Esophagus squamous epithelium (tissue), 5 donors: ENCODE measurements at regions not wholly inside any gene's neighbourhood (a gene's known extent, or its start where the extent isn't known, plus 50 kb on each side); places are given as distances from the start of the nearest gene placed in this dataset.

Source experiments
- DNase-seq: peaks from one replicate; lab custom pipeline; 2025; lab: John Stamatoyannopoulos, UW
- H3K27ac ChIP-seq, 4 donors: fragments of 200-600 bp; sonication (generic); one replicate each; pipeline ENCODE4 v1.5.1; 2016 to 2019; ENCODE audit warnings: mild to moderate bottlenecking in 1 of 4
- H3K27me3 ChIP-seq, 4 donors: fragments of 200-600 bp; sonication (generic); 1 replicate in 3 of 4; 2 replicates in 1 of 4; pipeline versions ENCODE4 v1.5.1 to v1.6.0; 2017 to 2021; ENCODE audit warnings: antibody characterized with exemption in 1 of 4
- H3K36me3 ChIP-seq, 3 donors: fragments of 200-600 bp; sonication (generic); one replicate each; pipeline ENCODE4 v1.5.1; 2016 to 2019
- H3K4me1 ChIP-seq, 3 donors: fragments of 200-600 bp; sonication (generic); one replicate each; pipeline ENCODE4 v1.5.1; 2017 to 2019
- H3K4me3 ChIP-seq, 4 donors: fragments of 200-600 bp; sonication (generic); 1 replicate in 3 of 4; 2 replicates in 1 of 4; pipeline ENCODE4 v1.5.1; 2016 to 2019; ENCODE audit warnings: mild to moderate bottlenecking in 2 of 4, moderate library complexity in 1 of 4
- H3K9me3 ChIP-seq, 3 donors: fragments of 200-600 bp; sonication (generic); one replicate each; pipeline ENCODE4 v1.5.1; 2016 to 2019
- CTCF ChIP-seq, 6 experiments: fragments of 450-650 bp in 4 of 6; fragments of 200-600 bp in 2 of 6; sonication (generic) in 2 of 6; IDR thresholded peaks; one replicate each; pipeline ENCODE4 v1.5.1; 2016 to 2019; ENCODE audit warnings: antibody characterized with exemption in 6 of 6, mild to moderate bottlenecking in 4 of 6, moderate library complexity in 4 of 6
- POLR2A ChIP-seq, 4 donors: fragments of 450-650 bp; IDR thresholded peaks; one replicate each; pipeline ENCODE4 v1.6.1; 2017; ENCODE audit warnings: antibody characterized with exemption in 4 of 4, mild to moderate bottlenecking in 4 of 4, moderate library complexity in 3 of 4
- WGBS, 2 donors: methylation state at CpG; one replicate each; pipeline ENCODE4 v1.1.5; 2018; 5-methylcytosine and 5-hydroxymethylcytosine counted together
- intact Hi-C: fragments of 100-400 bp; cut with DNase I; formaldehyde crosslinking; loops from one replicate; pipeline ENCODE4 v1.15.0; 2022
- donor health status: DM: yes; HTN: yes; CAD: no.

DNA sequence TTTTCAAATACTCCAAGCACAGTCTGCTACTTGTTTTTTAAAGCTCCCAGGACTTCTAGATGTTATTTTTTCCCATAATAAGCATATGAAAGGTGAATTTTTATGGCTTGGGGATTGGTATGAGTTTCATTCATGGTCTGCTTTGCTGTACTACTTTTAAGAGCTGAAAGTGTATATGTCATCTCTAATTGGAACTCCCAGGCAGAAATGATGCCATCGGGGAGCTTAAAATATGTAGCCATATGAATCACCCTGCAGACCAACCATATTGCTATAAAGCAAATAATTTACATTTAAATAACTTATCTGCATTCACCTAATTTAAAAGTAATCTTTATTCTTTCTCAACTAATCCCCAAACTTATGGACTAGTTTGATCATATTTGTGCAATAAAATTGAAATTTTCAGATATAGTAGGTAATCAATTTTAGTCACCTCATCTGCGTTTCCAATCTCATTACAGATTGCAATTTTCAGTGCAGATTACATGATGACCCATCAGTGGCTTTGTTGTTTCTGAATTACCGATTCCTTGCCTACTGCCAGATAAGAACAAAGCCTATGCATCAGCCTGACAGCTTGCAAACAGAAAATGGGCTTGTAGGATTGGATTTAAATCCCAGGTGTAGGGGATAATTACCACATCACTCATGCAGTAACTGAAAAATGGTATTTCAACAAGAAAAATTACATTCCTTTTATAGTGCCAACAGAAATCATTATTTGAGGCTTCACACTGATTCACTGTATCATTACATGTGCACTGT is 689.4 kb downstream of the NOVA1 start:
- Histone ChIP-seq H3K27me3 (no peaks in the 10 kb centered on the region), H3K36me3 (no peaks in the 10 kb centered on the region), H3K4me1 (no peaks in the 10 kb centered on the region), H3K9me3 (no peaks in the 10 kb centered on the region), H3K27ac (no peak overlapping the region), H3K4me3 (no peak overlapping the region)
- intact Hi-C loops, result no loop called here
- DNase-seq, result no peak
- TF ChIP-seq POLR2A (IDR thresholded peaks at IDR 0.05) (no peak), CTCF (IDR thresholded peaks at IDR 0.05) (no peak)
- 69 to 71% methylated on average over 3 of the region's 3 CpGs for WGBS, 2 donors

- no peaks in the 10 kb centered on the region for H3K36me3 ChIP-seq
- H3K4me1 ChIP-seq, result no peaks in the 10 kb centered on the region
- DNase-seq, result no peak
- 11 to 36% methylated on average over 3 of the region's 3 CpGs for WGBS, 2 donors
- TF ChIP-seq POLR2A (IDR thresholded peaks at IDR 0.05) (no peak), CTCF (IDR thresholded peaks at IDR 0.05) (no peak)
- no peaks in the 10 kb centered on the region for H3K9me3 ChIP-seq
- intact Hi-C loops, result no loop called here
- no peak overlapping the region for H3K4me3 ChIP-seq
- no peaks in the 10 kb centered on the region for H3K27me3 ChIP-seq
- H3K27ac ChIP-seq, result no peak overlapping the region
These were observed 693.4 kb downstream of the NOVA1 start for GRCh38 chr14:25904446-25904845.

- no peak overlapping the region for H3K4me3 ChIP-seq
- 62 to 83% methylated on average over 1 of the region's 1 CpG for WGBS, 2 donors
- no peaks in the 10 kb centered on the region for H3K9me3 ChIP-seq
- no peak overlapping the region for H3K27ac ChIP-seq
- DNase-seq, result no peak
- intact Hi-C loops, result no loop called here
- no peaks in the 10 kb centered on the region for H3K36me3 ChIP-seq
- no peaks in the 10 kb centered on the region for H3K27me3 ChIP-seq
- TF ChIP-seq POLR2A (IDR thresholded peaks at IDR 0.05), result no peak
- no peak for TF ChIP-seq CTCF (IDR thresholded peaks at IDR 0.05)
- H3K4me1 ChIP-seq, result no peaks in the 10 kb centered on the region
These were observed 698.6 kb downstream of the NOVA1 start for GRCh38 chr14:25899197-25899596.

DNA sequence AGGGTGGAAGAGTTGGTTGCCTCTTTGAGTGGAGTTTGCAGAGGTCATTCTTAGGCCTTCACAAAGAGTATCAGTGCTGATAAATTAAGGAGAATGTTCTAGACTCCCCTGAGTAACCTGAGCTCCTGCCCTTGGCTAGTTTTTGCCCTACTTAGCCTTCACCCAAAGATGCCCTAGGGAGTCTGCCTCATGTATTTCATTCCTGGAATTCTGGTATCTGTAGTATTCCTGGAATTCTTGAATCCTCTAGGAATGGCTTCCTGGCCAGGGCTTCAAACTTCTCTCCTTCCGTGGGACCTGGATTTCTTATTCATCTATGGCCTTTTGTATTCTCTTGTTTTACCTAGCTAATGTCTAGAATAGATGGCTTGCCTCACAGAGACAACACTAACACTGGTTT is 701.1 kb downstream of the NOVA1 start:
- Histone ChIP-seq H3K27ac (no peak overlapping the region), H3K4me3 (no peak overlapping the region), H3K4me1 (no peaks in the 10 kb centered on the region), H3K27me3 (no peaks in the 10 kb centered on the region), H3K9me3 (no peaks in the 10 kb centered on the region), H3K36me3 (no peaks in the 10 kb centered on the region)
- WGBS, 2 donors, result 46 to 50% methylated on average over 1 of the region's 1 CpG
- no peak for DNase-seq
- intact Hi-C loops, result no loop called here
- TF ChIP-seq CTCF (IDR thresholded peaks at IDR 0.05) (no peak), POLR2A (IDR thresholded peaks at IDR 0.05) (no peak)

- Histone ChIP-seq H3K27me3 (no peaks in the 10 kb centered on the region), H3K36me3 (no peaks in the 10 kb centered on the region), H3K9me3 (no peaks in the 10 kb centered on the region), H3K4me3 (no peak overlapping the region), H3K4me1 (no peaks in the 10 kb centered on the region), H3K27ac (no peak overlapping the region)
- intact Hi-C loops, result no loop called here
- TF ChIP-seq POLR2A (IDR thresholded peaks at IDR 0.05), result no peak
- TF ChIP-seq CTCF (IDR thresholded peaks at IDR 0.05), result no peak
- DNase-seq, result no peak
- 71 to 88% methylated on average over 3 of the region's 3 CpGs for WGBS, 2 donors
These were observed 702.1 kb downstream of the NOVA1 start for GRCh38 chr14:25895740-25896139.
